NCI-H2107 (cell line): ENCODE measurements at regions not wholly inside any gene's neighbourhood (a gene's known extent, or its start where the extent isn't known, plus 50 kb on each side); places are given as distances from the start of the nearest gene placed in this dataset.

Source experiments
- DNase-seq: peaks from one replicate; lab custom pipeline; 2025; lab: John Stamatoyannopoulos, UW

- DNase-seq = no peak
These were observed 181.5 kb downstream of the EN1 start for GRCh38 chr2:118665784-118666529.

GRCh38 chr2:118661179-118661578 is 186.3 kb downstream of the EN1 start:
- no peak for DNase-seq

GRCh38 chr2:118658596-118659198 is 188.8 kb downstream of the EN1 start:
- DNase-seq = no peak

- no peak for DNase-seq
These were observed 190.0 kb downstream of the EN1 start for GRCh38 chr2:118657466-118657865.

- no peak for DNase-seq
These were observed 192.5 kb downstream of the EN1 start for GRCh38 chr2:118654945-118655344.

- no peak for DNase-seq
These were observed 197.1 kb downstream of the EN1 start for GRCh38 chr2:118650327-118650726.

- DNase-seq = no peak
These were observed 201.6 kb downstream of the EN1 start for GRCh38 chr2:118645876-118646275.

- DNase-seq = no peak
These were observed 203.3 kb downstream of the EN1 start for GRCh38 chr2:118644190-118644589.

GRCh38 chr2:118643294-118643693 is 204.2 kb downstream of the EN1 start:
- no peak for DNase-seq

GRCh38 chr2:118642501-118642900 is 204.9 kb downstream of the EN1 start:
- DNase-seq = no peak

GRCh38 chr2:118641711-118642110 is 205.7 kb downstream of the EN1 start:
- no peak for DNase-seq

- DNase-seq = no peak
These were observed 208.1 kb downstream of the EN1 start for GRCh38 chr2:118639371-118639770.

GRCh38 chr2:118638453-118638852 is 209.0 kb downstream of the EN1 start:
- DNase-seq = no peak

GRCh38 chr2:118635891-118636290 is 211.6 kb downstream of the EN1 start:
- no peak for DNase-seq

- DNase-seq = no peak
These were observed 212.6 kb downstream of the EN1 start for GRCh38 chr2:118634876-118635275.

GRCh38 chr2:118633371-118634018 is 214.0 kb downstream of the EN1 start:
- DNase-seq = no peak

GRCh38 chr2:118632921-118633320 is 214.5 kb downstream of the EN1 start:
- no peak for DNase-seq

GRCh38 chr2:118627156-118627555 is 220.3 kb downstream of the EN1 start:
- DNase-seq = no peak

- no peak for DNase-seq
These were observed 224.5 kb downstream of the EN1 start for GRCh38 chr2:118622913-118623312.

- no peak for DNase-seq
These were observed 225.3 kb downstream of the EN1 start for GRCh38 chr2:118622108-118622507.

GRCh38 chr2:118618279-118618678 is 229.2 kb downstream of the EN1 start:
- DNase-seq = no peak

- no peak for DNase-seq
These were observed 231.0 kb downstream of the EN1 start for GRCh38 chr2:118616432-118616831.

- no peak for DNase-seq
These were observed 232.6 kb downstream of the EN1 start for GRCh38 chr2:118614841-118615271.
